Central memory CD4-positive, alpha-beta T cell (primary cell): ENCODE measurements at regions not wholly inside any gene's neighbourhood (a gene's known extent, or its start where the extent isn't known, plus 50 kb on each side); places are given as distances from the start of the nearest gene placed in this dataset.

Experiments
- DNase-seq: peaks from one replicate; pipeline ENCODE4 v3.0.0; 2022

- DNase-seq: no peak
Measured at GRCh38 chr4:14864365-14865030, 137.8 kb upstream of the CPEB2 start.

GRCh38 chr4:14865031-14865366 is 137.3 kb upstream of the CPEB2 start:
- DNase-seq: no peak

- DNase-seq: no peak
Measured at GRCh38 chr4:14865804-14866203, 136.5 kb upstream of the CPEB2 start.

DNA sequence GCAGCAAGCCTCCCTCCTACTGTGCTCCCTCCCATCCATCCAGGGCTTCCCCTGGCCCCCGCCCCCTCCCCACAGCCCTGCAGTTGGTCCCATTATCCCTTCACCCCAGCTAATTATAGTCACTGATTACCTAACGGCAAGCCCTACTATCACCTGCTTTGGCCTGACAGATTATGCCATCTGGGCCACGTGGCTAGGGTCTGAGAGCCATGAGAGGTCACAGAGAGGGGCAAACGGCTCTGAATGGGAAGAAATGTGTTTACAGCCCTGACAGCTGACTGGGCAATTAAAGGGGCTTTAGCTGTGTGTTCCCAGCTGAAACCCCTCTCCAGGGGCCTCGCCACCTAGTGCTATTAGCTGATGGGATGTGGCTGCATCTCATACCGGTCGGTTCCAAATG is 134.4 kb upstream of the CPEB2 start:
- DNase-seq: no peak

DNA sequence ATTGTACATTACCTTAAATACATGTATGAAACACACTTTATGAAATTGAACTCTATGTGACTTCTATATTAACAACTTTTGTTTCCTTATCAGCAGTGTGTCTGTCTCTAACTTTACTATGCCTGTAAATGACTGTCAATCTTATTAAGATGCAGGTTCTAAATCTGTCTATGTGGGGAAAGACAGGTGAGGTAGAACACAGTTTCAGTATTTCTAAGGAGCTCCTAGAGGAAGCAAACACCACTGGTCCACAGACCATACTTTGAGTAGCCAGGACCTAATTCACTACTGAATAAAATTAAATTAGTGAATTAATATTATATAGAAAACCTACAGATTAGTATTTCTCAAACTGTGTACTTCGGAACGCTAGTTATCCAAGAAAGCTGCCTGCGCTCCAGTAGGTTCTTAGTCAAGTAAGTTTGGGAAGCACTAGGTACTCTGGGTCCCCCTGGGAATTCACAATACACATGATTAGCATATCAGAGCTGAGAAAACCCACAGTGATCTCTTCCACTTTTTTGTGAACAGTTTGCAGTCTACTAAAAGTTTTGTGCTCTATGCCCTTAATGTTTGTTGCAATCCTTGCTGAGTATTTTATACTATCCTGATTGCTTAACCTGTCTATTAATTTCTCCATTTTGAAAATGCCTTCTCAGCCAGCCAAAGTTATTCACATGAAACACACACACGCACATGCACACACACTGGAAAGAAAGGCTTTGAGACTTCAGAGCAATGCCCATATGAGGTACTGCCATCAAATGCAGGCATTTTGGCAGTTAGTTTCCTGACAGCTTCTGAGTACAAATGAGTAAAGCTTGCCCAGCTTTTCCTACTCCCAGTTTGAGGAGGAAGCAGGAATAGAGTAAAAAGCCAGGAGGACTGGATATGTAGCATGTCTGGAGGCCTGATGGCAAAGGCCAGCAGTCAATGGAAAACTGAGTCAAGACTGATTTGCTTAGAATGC is 133.6 kb upstream of the CPEB2 start:
- no peak for DNase-seq

DNA sequence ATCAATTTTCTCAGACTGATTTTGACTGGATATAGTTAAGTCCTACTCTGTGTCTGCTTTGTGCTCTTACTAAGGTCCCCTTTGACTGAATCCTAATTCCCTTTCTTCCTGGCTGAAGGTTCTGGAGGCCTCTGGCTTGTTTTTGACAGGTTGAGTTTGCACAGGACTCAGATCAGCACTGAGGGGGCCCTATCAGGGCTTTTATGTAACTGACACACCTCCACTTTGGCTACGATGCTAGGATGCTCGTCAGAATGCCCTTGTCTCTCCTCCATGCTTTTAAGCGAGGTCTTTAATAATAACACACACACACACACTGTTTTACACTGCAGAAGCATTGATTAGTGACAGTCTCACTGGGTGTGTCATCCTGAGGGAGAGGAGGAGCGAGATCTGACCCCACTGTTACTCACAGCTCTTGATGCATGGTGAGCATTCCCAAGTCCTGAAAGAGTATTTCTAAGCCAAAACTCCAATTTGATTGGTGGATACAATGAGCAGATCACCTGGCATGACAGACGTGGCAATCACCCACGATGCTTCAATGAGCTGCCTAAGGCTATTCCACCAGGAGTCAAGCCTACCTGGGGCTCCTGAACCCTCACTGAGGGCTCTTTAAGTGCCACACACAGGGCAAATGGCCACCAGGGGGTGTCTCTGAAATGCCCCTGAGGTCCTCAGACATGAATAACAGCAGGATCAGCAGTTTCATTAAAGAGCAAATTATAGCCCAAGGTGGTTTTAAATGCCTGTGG is 130.4 kb upstream of the CPEB2 start:
- no peak for DNase-seq

DNA sequence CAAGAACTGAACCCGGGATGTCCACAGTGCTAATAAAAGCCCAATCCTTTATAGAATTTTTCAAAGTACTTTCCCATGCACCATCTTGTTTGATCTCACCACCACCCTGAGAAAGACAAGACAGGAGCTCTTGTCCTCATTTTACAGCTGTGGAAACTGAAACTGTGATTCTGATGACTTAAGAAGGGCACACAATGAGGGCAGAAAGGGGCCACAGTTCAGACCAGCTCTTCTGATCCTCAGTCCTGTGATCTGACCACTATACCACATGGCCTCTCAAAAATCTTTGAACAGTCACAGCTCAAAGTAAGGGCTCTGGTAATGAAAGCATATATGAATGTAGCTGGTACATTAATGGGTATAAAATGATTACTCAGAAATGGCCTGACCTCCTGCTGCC is 127.3 kb upstream of the CPEB2 start:
- DNase-seq: no peak

DNA sequence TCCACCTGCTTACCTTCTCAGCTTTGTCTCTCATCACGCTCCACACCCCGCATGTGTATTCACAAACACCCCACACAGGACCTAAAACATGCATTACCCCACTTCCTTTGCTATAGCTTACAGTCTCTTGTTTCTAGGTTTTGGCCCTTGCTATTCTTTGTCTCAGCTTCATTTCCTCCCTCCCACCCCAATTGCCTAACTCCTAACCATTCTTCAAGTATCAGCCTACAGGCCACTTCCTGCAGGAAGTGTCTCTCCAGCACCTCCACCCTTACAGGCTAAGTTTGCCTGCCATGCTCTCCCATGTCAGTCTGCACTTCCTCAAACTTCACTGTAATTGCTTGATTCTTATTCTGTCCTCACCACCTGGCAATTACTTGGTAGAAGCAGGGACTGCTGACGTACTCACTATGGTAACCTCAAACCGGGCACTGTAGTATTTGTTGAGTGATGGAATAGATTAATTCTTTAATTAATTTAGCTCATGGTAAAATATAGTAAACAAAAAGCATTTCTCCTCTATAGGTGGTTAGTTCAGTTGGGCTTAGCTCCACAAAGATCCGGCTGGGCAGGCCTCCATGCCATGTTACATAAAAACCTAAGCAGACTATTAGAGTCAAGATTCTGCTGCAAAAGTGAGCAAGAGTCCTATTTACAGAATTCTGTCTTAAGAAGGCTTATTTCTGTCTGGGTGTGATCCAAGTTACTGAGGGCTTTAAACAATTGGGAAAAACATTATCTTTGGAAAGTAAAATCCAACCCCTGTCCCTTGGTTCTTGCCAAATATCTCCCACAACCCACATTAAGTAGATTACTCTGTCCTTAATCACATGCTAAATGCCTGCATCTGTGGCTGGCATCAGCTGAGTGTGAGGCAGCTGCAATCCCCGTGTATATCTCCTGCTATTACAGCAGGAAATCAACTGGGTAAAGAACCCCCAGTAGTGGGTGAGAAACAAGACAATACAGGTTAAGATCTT is 124.7 kb upstream of the CPEB2 start:
- no peak for DNase-seq

- DNase-seq: no peak
Measured at GRCh38 chr4:14878681-14879080, 123.6 kb upstream of the CPEB2 start.

- no peak for DNase-seq
Measured at GRCh38 chr4:14879683-14880082, 122.6 kb upstream of the CPEB2 start.

GRCh38 chr4:14880805-14881204 is 121.5 kb upstream of the CPEB2 start:
- DNase-seq: no peak

DNA sequence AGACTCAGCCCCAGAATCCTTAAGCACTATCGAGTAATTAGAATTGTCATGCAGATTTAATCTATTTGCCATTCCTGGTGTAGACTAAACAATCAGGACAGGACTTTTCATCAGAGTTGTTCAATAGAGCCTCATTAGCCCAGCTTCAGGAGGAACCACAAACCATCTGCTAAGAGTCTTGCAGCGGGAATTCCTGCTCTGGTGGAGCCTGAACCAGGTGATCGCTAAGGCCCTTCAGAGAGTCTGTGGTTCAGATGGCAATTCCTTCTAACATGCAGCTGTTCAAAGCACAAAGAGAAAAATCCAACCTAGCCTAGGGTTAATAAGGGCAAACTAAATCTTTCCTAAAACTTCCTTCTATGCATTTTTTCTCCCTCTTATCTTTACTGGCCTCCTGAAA is 119.1 kb upstream of the CPEB2 start:
- DNase-seq: no peak

- no peak for DNase-seq
Measured at GRCh38 chr4:14883661-14884060, 118.6 kb upstream of the CPEB2 start.

DNA sequence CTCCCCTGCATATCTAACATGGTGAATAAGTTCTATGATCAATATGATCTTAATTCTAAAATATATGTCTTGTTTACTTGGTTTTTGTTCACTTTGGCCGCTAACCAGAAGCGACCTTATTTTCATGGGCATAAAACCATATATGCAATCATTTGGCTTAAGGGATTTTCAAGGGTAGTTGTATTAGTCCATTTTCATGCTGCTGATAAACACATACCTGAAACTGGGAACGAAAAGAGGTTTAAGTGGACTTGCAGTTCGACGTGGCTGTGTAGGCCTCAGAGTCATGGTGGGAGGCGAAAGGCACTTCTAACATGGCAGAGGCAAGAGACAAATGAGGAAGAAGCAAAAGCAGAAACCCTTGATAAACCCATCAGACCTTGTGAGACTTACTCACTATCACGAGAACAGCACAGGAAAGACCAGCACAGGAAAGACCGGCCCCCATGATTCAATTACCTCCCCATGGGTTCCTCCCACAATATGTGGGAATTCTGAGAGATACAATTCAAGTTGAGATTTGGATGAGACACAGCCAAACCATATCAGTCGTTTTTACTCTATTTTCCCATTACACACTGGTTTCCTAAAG is 114.3 kb upstream of the CPEB2 start:
- DNase-seq: no peak

- no peak for DNase-seq
Measured at GRCh38 chr4:14888790-14889572, 113.3 kb upstream of the CPEB2 start.

- DNase-seq: no peak
Measured at GRCh38 chr4:14892563-14892962, 109.7 kb upstream of the CPEB2 start.

DNA sequence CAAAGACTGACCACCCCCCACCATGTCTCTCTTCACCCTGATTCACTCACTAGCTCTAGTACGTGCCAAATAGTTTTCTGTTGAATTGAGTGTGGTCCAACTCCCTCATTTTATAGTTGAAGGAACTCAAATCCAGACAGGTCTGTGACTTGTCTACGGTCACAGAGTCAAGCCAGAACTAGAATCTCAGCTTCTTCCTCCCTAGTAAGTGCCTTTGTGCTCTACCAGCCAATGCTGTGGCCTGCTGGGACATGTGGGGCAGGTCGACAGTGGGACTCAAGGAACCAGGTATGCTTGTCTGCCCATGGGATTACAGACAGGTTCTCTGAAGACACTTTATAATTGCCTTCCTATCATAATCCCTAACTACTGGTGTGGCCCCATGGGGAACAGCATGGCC is 108.6 kb upstream of the CPEB2 start:
- no peak for DNase-seq

DNA sequence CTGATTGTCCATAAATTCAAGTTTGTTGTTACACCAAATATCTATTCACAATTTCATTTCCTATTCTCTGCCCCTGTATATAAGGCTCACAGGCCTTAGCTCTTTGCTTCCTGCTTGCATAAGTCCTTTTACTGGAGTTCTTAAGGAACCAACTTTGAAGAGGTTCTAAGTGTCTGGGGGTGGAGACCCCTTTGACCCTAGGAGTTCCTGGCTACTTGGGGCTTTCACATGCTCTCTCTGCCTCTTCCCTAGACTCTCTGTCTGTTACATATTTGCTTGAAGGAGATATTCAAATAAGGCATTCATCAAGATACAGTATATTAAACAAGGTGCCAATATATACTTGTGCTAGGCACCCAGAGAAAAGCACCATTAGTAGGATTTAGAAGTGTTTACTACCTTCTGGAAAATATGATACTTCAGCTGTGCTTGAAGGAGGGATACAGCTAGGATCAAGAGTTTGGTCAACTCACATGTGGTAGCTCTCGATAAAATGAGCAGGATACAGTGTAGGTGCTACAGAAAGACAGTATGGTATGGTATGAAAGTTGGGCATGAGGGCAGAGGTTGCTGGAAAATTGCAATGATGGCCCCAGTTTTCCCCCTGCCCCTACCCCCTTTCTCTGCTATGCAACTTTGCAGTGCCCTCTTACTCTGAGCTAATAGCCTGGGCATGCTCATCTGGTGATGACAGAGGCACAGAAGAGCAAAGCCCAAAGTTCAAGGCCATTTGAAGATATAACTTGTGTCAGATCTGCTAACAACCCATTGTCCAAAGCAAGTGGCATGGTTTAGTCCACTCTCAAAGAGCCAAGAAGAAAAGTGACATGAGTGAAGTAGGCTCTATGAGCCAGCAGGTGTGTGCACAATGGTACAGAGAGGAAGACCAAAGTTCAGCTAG is 107.6 kb upstream of the CPEB2 start:
- no peak for DNase-seq

- DNase-seq: no peak
Measured at GRCh38 chr4:14896656-14897175, 105.6 kb upstream of the CPEB2 start.

DNA sequence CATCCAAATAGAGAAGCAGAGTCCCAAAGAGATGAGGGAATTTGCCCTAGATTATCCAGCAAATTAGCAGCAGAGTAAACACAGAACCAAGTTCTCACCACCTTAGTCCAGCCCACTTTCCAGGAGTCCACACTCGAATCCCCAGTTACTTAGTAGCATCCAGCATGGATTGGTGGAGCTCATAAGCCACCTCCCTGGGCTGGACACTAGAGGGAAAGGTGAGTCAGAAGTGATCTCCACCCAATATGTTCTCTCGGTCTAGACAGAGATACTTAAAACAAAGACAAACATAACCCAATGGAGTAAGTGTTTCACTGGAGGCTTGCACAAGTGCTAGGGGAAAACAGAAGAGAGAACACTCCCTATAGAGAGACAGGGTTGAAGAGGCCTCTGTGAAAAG is 105.1 kb upstream of the CPEB2 start:
- DNase-seq: no peak
